Astrocyte of the hippocampus (primary cell): ENCODE measurements at regions not wholly inside any gene's neighbourhood (a gene's known extent, or its start where the extent isn't known, plus 50 kb on each side); places are given as distances from the start of the nearest gene placed in this dataset.
A peak's percentile ranks its signal among the peaks of the same experiment; 100 is the strongest.

Experiments
- DNase-seq: peaks from one replicate; pipeline ENCODE4 v3.0.0; 2011; ENCODE audit warnings: low read depth, low spot score

DNA sequence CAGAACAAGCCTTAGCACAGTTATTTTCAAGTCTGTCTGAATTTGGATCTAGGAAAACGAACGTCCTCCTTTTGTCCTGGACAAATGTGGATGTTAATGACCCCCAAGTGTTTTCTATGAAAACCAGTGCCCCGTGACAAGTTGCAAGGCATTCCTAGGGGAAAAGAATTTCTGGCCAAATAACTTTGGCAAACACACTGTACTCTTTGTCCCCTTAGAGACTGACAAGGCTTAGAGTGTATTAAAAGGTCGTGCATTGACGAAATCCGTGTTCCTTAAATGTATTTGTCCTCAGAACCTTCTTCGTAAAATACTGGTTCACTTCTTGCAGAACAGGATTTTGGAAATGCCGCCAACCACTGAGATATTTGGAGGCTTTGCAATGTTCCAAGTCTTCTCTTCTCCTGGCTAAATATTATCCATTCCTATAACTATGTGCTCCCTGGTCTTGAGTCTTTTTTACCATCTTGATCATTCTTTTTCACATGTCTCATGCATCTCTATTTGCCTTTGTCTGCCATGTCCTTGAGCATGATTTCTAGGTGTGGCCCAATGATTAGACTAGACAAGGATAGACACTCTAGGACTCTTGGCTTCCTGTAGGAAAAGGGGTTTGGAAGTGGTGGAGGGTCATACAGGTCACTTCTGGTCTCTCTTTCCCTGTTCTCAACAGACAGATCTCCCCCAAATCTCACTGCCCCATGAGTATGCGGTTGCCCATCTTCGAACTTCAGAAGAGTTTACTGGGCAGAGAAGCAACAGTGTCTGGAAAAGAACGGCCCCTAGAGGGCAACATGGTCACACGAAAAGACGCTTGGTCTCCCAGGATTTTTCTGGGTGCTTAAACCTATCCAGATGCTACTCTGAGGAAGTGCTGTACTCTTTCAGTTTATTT, 117.5 kb downstream of the EDEM1 start:
- peak; percentile 81 for DNase-seq

DNA sequence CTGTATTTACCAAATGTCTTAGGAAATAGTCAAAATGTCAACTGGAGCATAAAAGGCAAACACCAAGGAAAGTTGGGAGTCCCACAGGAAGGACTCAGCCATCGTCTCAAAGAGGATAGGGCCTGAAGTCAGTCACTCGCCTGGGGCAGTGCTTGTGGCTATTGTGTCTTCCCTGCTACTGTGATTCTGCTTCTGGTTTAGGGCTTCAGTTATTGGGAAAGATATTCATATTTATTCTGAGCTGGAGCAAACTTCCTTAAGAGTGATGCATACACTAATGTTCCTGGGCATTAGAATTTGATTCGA, 118.1 kb downstream of the EDEM1 start:
- DNase-seq: no peak

DNA sequence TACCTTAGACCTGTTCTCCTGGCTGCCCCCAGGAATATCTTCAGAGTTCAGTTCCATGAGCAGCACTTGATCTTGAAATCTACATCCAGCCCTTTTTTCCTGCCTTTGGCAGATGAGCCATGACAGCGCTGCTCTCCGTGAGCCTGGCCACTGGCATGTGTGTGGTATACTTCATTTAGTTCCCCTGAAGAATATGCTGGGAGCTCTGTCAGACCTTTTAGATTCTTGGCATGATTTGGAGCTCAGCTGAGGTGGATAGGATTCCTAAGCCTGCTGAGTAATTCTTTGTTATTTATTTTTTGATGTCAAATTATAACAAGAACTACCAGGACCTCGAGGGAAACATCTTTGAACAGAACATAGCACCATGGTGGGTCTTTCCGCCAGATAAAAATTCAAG, 121.7 kb downstream of the EDEM1 start:
- DNase-seq: peak; percentile 85

DNA sequence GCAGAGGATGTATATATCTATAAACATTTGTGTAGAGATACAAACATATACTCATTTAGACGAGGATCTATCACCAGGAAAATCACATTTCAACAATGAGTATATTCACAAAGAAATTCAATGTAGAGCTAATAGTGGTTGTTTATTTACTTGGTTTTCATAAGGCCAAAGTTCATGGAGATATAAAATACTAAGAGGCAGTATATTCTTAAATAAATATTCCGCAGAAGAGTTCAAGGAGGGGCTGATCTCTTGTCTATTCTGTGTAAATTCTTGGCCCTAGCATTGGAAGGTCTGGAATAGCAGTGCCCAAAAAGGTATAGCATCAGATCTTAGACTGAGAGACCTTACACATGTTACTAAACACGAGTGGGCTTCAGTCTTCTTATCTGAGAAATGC, 122.1 kb downstream of the EDEM1 start:
- no peak for DNase-seq

DNA sequence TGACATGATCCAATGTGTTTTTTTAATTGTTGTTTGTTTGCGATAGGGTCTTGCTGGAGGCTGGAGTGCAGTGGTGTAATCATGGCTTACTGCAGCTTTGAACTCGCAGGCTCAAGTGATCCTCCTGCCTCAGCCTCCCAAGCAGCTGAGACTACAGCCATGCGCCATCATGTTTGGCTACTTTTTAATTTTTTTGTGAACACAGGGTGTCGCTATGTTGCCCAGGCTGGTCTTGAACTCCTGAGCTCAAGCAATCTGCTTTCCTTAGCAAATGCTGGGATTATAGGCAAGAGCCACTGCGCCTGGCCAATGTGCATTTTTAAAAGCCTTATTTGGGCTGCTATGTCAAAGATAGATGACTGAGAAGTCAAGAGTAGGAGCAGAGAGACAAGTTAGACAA, 123.0 kb downstream of the EDEM1 start:
- no peak for DNase-seq

DNA sequence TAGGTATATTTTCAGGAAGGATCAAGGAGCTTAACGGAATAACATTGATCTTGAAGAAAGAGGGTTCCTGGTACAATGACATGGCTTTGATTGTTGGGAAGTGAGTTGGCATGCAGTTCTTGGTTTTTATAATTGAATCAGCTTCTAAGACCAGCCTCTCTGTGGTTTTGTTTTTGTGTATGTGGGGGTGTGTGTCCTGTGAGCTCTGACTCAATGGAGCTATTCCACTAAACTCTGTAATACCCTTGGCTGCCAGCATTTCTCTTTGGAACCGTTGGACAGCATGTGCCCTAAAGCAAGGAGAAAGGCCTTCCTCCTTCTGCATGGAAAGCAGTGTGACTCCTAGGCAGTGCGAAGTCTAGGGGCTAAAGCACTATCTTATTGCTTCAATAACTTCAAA, 124.8 kb downstream of the EDEM1 start:
- DNase-seq: peak; percentile 57

DNA sequence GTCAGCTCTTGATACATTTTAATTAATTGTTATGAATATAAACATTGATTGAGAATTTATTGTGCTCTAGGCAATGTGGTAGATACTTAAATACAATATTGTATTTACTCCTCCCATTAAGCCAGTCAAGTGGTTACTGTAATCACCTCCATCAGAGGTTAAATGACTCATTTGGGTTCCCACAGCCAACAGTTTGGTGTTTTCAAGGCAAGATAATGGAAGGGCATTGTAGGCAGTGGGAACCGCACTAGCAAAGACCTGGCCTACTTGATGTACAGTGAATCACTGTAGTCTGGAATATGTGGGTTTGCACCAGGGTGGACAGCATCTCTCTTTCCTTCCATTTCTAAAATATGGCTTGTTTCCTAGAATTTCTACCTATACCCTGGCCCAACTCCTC, 127.4 kb downstream of the EDEM1 start:
- DNase-seq: no peak

DNA sequence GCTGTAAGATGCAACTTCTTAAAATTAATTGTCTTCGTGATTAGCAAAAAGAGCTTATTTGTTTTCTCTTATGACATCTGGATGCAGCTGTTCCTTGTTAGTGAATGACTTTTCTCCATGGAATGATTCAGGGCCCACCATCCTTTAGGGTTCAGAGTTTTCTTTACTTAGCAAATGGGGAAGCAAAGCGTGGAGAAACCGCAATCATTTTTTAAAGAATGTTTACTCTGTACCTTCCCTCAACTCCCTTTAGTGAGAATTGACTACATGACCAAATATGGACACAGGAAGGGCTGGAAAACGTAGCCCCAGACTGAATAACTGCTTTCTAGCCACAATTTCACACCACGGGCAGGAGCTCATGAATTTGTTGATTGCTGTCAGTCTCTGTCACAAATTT, 130.1 kb downstream of the EDEM1 start:
- DNase-seq: no peak

DNA sequence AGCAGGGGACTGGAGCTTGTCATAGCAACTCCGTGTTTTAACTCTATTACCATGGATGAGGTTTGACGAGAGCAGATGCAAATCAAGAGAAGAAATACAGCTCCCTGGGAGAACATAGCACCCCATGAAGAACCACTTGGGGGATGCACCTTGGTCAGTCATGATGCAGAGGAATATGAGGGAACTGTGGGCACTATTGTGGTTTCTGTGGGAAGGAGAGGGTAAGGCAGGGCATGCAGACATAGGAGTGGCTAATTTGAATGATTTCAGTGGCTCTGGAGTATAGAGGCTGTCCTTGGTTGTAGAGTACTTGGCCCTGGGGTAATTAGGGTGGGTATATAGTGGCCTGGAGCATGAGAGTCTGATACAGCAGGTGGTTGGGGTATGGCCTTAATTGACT, 131.9 kb downstream of the EDEM1 start:
- no peak for DNase-seq

DNA sequence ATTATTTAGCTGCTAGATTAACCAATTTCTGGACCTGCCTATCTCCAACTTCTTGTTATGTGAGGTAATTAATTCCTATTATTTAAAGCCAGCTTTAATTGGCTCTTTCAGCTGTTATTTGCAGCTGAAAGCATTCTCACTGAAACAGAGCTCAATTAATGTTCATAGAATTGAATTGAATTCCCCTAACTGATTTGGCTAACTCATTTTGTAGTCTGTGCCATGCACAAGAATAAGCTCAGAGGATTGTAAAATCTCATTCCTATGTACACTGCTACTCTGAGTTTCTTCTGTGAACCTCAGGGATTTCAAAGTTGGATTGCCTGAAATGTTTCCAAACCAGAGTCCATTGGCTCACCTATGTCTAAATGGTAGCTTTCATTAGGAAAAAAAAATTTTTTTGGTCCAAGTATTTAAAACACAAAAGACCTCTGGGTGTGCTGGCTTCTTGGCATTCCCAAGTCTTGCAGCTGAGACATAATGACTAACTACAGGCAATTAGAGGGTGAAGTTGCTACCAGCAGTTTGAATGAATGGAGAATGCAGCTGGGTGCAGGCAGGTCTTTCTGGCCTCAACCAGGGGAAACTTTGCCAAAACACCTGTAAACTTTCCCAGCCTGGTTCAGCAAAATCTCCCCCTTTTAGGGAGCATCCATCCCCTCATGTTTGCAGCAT, 134.3 kb downstream of the EDEM1 start:
- peak; percentile 80 for DNase-seq

DNA sequence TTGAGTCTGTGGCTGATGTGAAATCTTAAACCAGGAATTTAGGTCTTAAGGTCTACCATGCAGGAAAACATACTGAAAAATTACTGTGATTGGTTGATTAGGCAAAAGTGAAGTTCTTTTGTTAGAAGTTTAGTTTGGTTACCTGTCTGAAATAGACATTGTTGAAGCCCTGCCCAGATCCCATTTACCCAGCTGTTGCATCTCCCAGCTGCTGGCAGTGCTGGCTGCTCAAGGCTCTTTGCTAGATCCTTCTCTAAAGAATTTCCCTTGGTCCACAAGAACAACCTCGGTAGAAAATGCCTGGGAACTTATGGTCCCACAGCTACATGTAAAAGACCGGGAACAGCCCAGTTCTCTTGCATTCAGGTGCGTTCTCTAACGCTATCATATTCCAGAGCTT, 137.3 kb downstream of the EDEM1 start:
- no peak for DNase-seq

DNA sequence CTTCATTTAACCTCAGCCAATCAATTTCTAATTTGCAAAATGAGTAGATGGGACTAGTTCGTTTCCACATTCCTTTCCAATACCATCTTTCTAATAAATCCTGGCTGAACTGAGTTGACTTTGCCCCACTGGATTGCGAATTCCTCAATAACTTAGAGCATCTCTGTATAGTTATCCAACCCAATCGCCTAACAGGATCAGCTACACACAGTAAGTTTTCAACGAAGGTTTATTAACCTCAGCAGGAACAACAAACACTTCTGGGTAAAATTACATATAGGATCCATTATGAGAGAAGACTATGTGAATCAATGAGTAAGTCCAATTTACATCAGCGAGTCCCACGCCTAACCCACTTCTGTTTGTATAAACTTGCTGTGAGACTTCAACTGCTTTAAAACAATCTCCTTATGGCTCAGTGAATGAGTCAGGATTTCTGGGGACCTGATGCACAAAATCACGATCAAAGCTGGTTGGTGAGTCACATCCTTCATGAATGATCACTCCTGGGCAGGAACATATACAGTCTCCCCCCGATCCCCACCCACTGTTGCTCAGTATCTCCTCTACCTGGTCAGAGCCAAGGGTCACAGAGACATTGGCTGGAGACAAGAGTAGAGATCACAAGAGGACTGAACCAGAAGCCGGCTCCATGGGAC, 142.8 kb downstream of the EDEM1 start:
- peak; percentile 64 for DNase-seq

DNA sequence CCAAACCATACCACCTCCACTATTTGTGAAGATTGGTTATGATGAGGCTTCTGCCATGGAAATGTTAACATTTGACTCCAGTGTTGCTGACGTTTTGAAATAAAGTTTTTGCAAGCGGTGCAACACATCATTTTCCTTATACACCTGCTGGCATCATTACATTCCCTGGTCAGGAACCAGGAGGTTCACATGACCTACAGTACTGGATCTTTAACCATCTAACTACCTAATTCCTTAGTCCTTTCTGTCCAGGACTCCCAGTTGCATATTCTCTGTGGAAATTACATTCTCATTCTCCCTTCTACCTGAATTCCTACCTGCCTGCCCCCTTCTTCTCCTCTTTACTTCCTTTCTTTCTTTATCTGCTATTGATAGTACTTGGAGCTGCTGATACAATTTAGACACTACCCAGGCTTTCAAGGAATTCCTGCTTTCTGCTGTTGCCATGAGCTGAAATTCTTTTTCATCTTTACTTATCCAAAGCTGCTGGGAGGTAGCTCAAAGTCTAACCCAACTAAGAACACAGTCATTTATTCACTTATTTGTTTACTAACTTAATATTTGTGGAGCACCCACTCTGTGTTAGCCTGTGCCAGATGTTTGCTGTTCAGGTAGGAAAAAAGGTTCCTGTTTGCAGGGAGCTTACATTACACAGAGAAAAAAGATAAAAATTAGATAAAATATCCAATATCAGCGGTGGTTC, 144.2 kb downstream of the EDEM1 start:
- DNase-seq: no peak

DNA sequence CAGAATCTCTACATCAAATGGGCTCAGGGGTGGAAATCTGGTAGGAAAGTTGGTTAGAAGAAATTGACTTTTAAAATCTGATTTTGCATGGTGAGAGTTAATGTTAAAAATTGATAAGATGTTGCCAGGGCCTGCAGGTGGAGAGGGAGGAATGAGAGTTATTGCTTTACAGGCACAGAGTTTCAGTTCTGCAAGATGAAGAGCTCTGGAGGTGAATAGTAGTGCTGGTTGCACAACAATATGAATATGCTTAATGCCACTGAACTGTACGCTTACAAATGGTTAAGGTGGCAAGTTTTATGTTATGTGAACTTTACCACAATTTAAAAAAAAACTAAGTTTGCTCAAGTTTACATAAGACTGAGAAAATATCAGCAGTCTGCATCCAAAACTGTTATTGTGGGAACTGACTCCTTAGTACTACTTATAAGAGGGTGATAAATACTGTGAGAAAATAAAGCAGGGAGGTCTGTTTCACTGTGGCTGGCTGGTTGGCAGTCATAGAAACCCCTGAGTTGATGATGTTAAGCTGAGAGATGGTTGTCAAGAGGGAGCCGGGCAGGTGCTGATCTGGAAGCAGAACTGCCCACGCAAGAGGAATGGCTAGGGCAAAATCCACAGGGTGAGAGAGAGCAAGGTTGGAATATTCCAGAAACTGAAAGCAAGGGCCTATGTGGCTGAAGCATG, 144.9 kb downstream of the EDEM1 start:
- no peak for DNase-seq

DNA sequence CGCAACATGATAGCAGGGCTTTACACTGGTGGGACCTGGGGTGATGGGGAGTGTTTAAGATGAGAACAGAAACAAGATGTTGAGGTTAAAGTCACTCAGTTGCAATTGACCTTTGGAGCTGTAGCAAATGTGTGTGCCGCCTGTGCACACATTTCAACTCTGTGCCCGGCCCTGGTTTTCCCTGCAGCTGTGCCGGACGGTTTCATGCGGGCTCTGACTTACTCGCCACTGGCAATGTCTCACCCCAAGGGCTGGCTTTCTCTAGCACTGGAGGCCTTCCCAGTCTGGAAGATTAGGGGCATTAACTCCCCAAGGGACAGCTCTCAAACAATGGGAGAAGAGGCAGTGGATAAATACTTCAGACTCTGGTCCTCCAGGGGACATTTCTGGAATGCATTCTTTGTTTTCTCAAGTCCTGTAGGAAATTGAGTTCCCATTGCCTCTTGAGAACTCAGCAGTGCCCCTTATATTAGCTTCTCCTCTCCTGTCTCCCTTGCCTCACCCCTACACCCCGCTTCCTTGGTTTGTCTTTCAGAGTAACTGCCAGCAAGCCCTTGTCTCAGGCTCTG, 152.5 kb downstream of the EDEM1 start:
- no peak for DNase-seq

DNA sequence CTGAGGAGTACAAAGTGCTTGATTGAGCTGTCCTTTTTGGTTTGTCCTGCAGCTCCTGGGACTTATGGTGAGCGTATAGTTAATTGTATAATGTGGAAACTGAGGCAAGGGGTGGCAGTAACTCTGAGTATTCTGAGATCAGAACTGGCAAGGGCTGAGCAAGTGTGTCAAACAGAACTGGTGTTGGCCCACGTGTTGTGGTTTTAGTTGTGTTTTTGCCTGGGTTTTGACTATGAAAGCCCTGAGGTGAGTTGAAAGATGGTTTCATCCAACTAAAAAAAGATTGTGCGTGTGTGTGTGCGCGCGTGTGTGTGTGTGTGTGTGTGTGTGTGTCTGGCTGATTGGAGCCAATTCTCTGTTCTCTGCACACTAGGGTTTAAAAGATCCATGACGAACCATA, 154.1 kb downstream of the EDEM1 start:
- no peak for DNase-seq

DNA sequence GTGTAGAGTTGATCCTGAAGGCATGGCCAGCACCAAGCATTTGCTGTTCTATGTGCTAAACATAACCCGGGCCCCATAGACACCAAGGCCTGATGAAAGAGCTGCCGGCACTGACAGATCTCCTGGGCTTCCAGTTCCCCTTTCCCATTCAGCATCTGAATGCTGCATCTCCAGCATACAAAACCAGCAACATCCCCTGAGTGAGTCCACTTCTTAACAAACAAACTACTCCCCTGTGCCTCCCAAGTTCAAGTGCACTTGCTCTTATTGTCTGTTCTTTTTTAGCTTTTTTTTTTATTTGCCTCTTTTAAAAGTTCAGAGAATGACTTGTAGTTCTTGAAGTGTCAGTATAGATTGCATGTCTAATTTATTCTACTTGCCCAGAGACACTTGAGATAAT, 156.0 kb downstream of the EDEM1 start:
- DNase-seq: no peak

DNA sequence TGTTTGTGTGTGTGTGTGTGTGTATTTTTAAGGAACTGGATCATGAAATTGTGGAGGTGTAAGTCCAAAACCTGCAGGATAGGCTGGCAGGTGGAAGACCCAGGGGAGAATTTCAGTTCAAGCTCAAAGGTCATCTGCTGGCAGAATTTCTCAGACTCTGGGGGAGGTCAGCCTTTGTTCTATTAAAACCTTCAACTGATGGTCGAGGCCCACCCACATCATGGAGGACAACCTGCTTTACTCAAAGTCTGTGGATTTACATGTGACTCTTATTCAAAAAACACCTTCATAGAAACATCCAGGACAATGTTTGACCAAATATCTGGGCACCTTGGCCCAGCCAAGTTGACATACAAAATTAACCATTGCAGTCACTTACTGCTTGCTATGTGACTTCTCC, 157.2 kb downstream of the EDEM1 start:
- no peak for DNase-seq

DNA sequence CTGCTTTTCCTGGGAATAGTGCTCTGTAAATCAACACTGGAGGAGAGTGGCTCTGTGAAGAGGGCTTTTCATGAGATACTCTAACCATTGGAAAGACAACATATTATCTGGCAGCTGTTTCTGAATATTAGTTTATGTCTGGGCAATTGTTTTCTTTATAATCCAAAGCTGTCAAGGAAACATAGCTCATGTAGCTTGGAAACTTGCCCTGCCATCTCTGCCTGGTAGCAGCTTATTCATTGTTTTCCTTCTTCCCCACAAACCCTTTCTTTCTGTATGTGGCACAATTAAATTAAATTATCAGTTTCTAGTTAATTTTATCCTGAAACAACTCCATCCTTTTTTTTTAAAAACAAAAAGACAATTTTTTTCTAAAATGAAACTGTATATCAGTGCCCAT, 160.0 kb downstream of the EDEM1 start:
- DNase-seq: peak; percentile 20

DNA sequence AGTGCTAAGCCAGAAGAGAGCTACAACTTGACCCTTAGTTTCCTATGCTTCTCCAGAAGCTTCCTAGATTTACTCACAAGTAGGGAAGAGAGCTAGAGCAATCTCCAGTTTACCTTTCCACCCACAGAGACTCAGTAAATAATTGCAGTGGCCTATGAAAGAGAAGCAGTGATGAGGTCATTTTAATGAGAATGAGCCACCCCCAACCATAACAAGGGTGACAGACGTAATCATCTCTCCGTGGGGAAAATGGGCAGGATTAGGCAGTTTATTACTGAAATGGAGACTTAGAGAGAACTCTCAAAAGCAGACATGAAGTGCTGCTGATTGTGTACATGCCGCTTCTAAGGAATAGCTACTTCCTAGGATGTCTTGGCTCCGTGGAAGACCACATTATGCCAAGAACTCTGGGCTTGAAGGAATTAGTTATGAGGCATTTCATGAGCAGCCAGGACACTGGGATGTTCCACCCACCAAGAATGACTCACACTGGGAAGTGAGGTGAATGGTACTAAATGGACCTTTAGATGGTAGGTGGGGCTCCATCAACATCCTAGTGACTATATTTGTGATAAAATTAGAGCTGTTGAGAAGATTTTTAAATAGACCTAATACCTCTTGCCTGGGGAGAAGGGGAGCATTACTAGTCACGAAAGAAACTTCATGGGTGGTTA, 160.9 kb downstream of the EDEM1 start:
- peak; percentile 28 for DNase-seq

DNA sequence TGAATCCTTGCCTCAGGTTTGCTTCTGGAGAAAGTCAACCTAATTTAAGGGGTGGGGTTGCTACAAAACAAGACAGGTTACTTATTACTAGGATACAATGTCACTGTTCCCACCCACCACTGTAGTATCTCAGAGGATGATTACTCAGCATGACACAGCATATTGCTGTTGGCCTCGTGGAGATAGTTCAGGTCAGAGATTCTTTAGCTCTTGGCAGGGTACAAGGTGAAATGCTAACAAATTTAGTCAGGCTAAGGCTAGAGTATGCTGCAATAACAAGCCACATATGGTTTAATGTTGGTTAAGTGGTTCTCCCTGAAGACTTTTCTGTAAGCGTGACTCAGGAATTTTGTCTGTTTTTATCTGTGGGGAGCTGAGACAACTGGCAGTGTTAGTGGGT, 161.8 kb downstream of the EDEM1 start:
- DNase-seq: no peak
